Ishikawa (cell line): ENCODE measurements at regions not wholly inside any gene's neighbourhood (a gene's known extent, or its start where the extent isn't known, plus 50 kb on each side); places are given as distances from the start of the nearest gene placed in this dataset.

Experiments
- CEBPB ChIP-seq: IDR thresholded peaks from 2 replicates; pipeline ENCODE4 v1.6.1; 2012
- CREB1 ChIP-seq: IDR thresholded peaks from 2 replicates; pipeline ENCODE4 v1.6.1; 2012; ENCODE audit warnings: low read depth
- EGR1 ChIP-seq: IDR thresholded peaks from 2 replicates; pipeline ENCODE4 v1.6.1; 2012
- EP300 ChIP-seq: IDR thresholded peaks from 2 replicates; pipeline ENCODE4 v1.6.1; 2012; ENCODE audit warnings: borderline replicate concordance
- FOXM1 ChIP-seq: IDR thresholded peaks from 2 replicates; pipeline ENCODE4 v1.6.1; 2012; ENCODE audit warnings: low read depth, borderline replicate concordance
- MAX ChIP-seq: IDR thresholded peaks from 2 replicates; pipeline ENCODE4 v1.6.1; 2012
- NFIC ChIP-seq: IDR thresholded peaks from 2 replicates; pipeline ENCODE4 v1.6.1; 2012
- RAD21 ChIP-seq: IDR thresholded peaks from 2 replicates; pipeline ENCODE4 v1.6.1; 2012; ENCODE audit warnings: low read depth
- REST ChIP-seq: IDR thresholded peaks from 2 replicates; pipeline ENCODE4 v1.6.1; 2012; ENCODE audit warnings: low read depth, mild to moderate bottlenecking
- TAF1 ChIP-seq: IDR thresholded peaks from 2 replicates; pipeline ENCODE4 v1.6.1; 2012; ENCODE audit warnings: low read depth, mild to moderate bottlenecking
- TCF12 ChIP-seq: IDR thresholded peaks from 2 replicates; pipeline ENCODE4 v1.6.1; 2012; ENCODE audit warnings: low read depth
- TEAD4 ChIP-seq: IDR thresholded peaks from 2 replicates; pipeline ENCODE4 v1.6.1; 2012
- USF1 ChIP-seq: IDR thresholded peaks from 2 replicates; pipeline ENCODE4 v1.6.1; 2012
- YY1 ChIP-seq: IDR thresholded peaks from 2 replicates; pipeline ENCODE4 v1.6.1; 2012; ENCODE audit warnings: low read depth
- ZBTB7A ChIP-seq: IDR thresholded peaks from 2 replicates; pipeline ENCODE4 v1.6.1; 2012; ENCODE audit warnings: low read depth

- TF ChIP-seq FOXM1 (no peak), TAF1 (no peak), CEBPB (no peak), TEAD4 (no peak), EGR1 (no peak), TCF12 (no peak), YY1 (no peak), ZBTB7A (no peak), EP300 (no peak), CREB1 (no peak), USF1 (no peak), REST (no peak), RAD21 (no peak), MAX (no peak), NFIC (no peak)
Observed at GRCh38 chr12:114174326-114174725, 208.2 kb upstream of the RBM19 start.

GRCh38 chr12:114172135-114172534, 206.0 kb upstream of the RBM19 start:
- TF ChIP-seq CEBPB: no peak
- no peak for TF ChIP-seq EGR1
- TF ChIP-seq EP300: no peak
- no peak for TF ChIP-seq ZBTB7A
- TF ChIP-seq USF1: no peak
- no peak for TF ChIP-seq TAF1
- TF ChIP-seq MAX: no peak
- no peak for TF ChIP-seq RAD21
- TF ChIP-seq REST: no peak
- TF ChIP-seq FOXM1: no peak
- TF ChIP-seq NFIC: no peak
- TF ChIP-seq YY1: no peak
- TF ChIP-seq TEAD4: no peak
- no peak for TF ChIP-seq CREB1
- no peak for TF ChIP-seq TCF12

GRCh38 chr12:114168061-114168460, 201.9 kb upstream of the RBM19 start:
- TF ChIP-seq EGR1: no peak
- TF ChIP-seq USF1: no peak
- no peak for TF ChIP-seq YY1
- no peak for TF ChIP-seq TAF1
- no peak for TF ChIP-seq ZBTB7A
- no peak for TF ChIP-seq MAX
- no peak for TF ChIP-seq FOXM1
- TF ChIP-seq EP300: no peak
- no peak for TF ChIP-seq NFIC
- TF ChIP-seq TCF12: no peak
- no peak for TF ChIP-seq REST
- TF ChIP-seq RAD21: no peak
- no peak for TF ChIP-seq CREB1

- TF ChIP-seq EP300: no peak
- no peak for TF ChIP-seq FOXM1
- TF ChIP-seq REST: no peak
- TF ChIP-seq TAF1: no peak
- no peak for TF ChIP-seq TCF12
- no peak for TF ChIP-seq CREB1
- TF ChIP-seq MAX: no peak
- TF ChIP-seq TEAD4: no peak
- TF ChIP-seq YY1: no peak
- no peak for TF ChIP-seq NFIC
Observed at GRCh38 chr12:114167431-114167830, 201.3 kb upstream of the RBM19 start.
